HEK293T (cell line): ENCODE measurements at regions not wholly inside any gene's neighbourhood (a gene's known extent, or its start where the extent isn't known, plus 50 kb on each side); places are given as distances from the start of the nearest gene placed in this dataset.
"Not testable (repeated sequence)": the region's sequence is repeated elsewhere in the genome, so short reads cannot be mapped to it uniquely, and the experiment has no call there.

Experiments
- CTCF ChIA-PET: fragments of 350-600 bp; formaldehyde crosslinking; extraction: SDS; loops from one replicate; lab custom pipeline; 2021; ENCODE audit warnings: antibody characterized with exemption, inconsistent platforms; lab: Yijun Ruan, JAX
- POLR2A ChIA-PET: fragments of 350-600 bp; formaldehyde crosslinking; extraction: SDS; loops from one replicate; lab custom pipeline; 2020; ENCODE audit warnings: antibody characterized with exemption, inconsistent platforms; lab: Yijun Ruan, JAX
- DNase-seq: peaks from one replicate; pipeline ENCODE4 v3.0.0; 2012; ENCODE audit warnings: mixed read lengths; ENCODE audit errors: extremely low spot score
- ARNT ChIP-seq: fragments of 450-650 bp; IDR thresholded peaks from 2 replicates; pipeline ENCODE4 v1.6.1; 2017; ENCODE audit warnings: mild to moderate bottlenecking
- BHLHE40 ChIP-seq: fragments of 450-650 bp; IDR thresholded peaks from 2 replicates; pipeline ENCODE4 v1.6.1; 2016; ENCODE audit warnings: mild to moderate bottlenecking, moderate library complexity, borderline replicate concordance
- CTBP1 ChIP-seq: fragments of 450-650 bp; IDR thresholded peaks from 2 replicates; pipeline ENCODE4 v1.6.1; 2016; ENCODE audit warnings: borderline replicate concordance
- ELF4 ChIP-seq: fragments of 450-650 bp; IDR thresholded peaks from 2 replicates; pipeline ENCODE4 v1.6.1; 2017; ENCODE audit warnings: antibody characterized with exemption
- FOXA1 ChIP-seq: fragments of 450-650 bp; IDR thresholded peaks from 2 replicates; pipeline ENCODE4 v1.6.1; 2016; ENCODE audit warnings: mild to moderate bottlenecking
- FOXK2 ChIP-seq: fragments of 450-650 bp; IDR thresholded peaks from 2 replicates; pipeline ENCODE4 v1.6.1; 2016; ENCODE audit warnings: mild to moderate bottlenecking
- FOXM1 ChIP-seq: fragments of 450-650 bp; IDR thresholded peaks from 2 replicates; pipeline ENCODE4 v1.6.1; 2017; ENCODE audit warnings: mild to moderate bottlenecking, borderline replicate concordance
- HDGF ChIP-seq: fragments of 450-650 bp; IDR thresholded peaks from 2 replicates; pipeline ENCODE4 v1.6.1; 2017; ENCODE audit warnings: antibody characterized with exemption, borderline replicate concordance
- L3MBTL2 ChIP-seq: fragments of 450-650 bp; conservative IDR thresholded peaks from 2 replicates; pipeline ENCODE4 v1.6.1; 2016; ENCODE audit warnings: mild to moderate bottlenecking
- LEF1 ChIP-seq: fragments of 450-650 bp; IDR thresholded peaks from 2 replicates; pipeline ENCODE4 v1.6.1; 2017; ENCODE audit warnings: mild to moderate bottlenecking, borderline replicate concordance
- NFRKB ChIP-seq: fragments of 450-650 bp; IDR thresholded peaks from 2 replicates; pipeline ENCODE4 v1.6.1; 2016; ENCODE audit warnings: mild to moderate bottlenecking, moderate library complexity
- PKNOX1 ChIP-seq: fragments of 450-650 bp; IDR thresholded peaks from 2 replicates; pipeline ENCODE4 v1.6.1; 2016
- SP1 ChIP-seq: fragments of 450-650 bp; IDR thresholded peaks from 2 replicates; pipeline ENCODE4 v1.6.1; 2017
- SUZ12 ChIP-seq: fragments of 450-650 bp; IDR thresholded peaks from 2 replicates; pipeline ENCODE4 v1.6.1; 2016; ENCODE audit warnings: mild to moderate bottlenecking
- TARDBP ChIP-seq: fragments of 450-650 bp; IDR thresholded peaks from 2 replicates; pipeline ENCODE4 v1.6.1; 2016
- ZNF384 ChIP-seq: fragments of 450-650 bp; IDR thresholded peaks from 2 replicates; pipeline ENCODE4 v1.6.1; 2016

GRCh38 chr9:94181408-94182181 lies 77.5 kb upstream of the ZNF169 start:
- no peak for DNase-seq
- ChIA-PET POLR2A (no interaction called here), CTCF (interaction anchor here (0.6 to 0.7 kb wide), 2 partner anchors 19 to 128 kb away, joined by 3 read pairs; no protein-coding TSS in a partner anchor)
- TF ChIP-seq L3MBTL2 (no peak), ARNT (no peak)

GRCh38 chr9:94182532-94182931 lies 76.6 kb upstream of the ZNF169 start:
- DNase-seq = no peak
- POLR2A ChIA-PET = no interaction called here
- TF ChIP-seq HDGF = no peak
- no peak for TF ChIP-seq PKNOX1
- TF ChIP-seq ZNF384 = no peak
- TF ChIP-seq TARDBP = no peak
- TF ChIP-seq ELF4 = no peak
- TF ChIP-seq NFRKB = no peak
- no peak for TF ChIP-seq FOXA1
- no peak for TF ChIP-seq CTBP1
- TF ChIP-seq BHLHE40 = no peak
- TF ChIP-seq FOXK2 = no peak
- TF ChIP-seq ARNT = no peak
- TF ChIP-seq FOXM1 = no peak
- no peak for TF ChIP-seq LEF1
- CTCF ChIA-PET = no interaction called here

GRCh38 chr9:94183240-94183999 lies 75.7 kb upstream of the ZNF169 start:
- ChIA-PET CTCF (no interaction called here), POLR2A (interaction anchor here (1.2 kb wide), 1 partner anchor 17 kb away, joined by 3 read pairs; no protein-coding TSS in a partner anchor)
- no peak for TF ChIP-seq NFRKB
- no peak for TF ChIP-seq ZNF384
- no peak for TF ChIP-seq L3MBTL2
- no peak for TF ChIP-seq ELF4
- TF ChIP-seq CTBP1 = no peak
- DNase-seq = no peak

GRCh38 chr9:94188246-94188645 lies 70.9 kb upstream of the ZNF169 start:
- no peak for DNase-seq
- CTCF ChIA-PET = no interaction called here
- POLR2A ChIA-PET = no interaction called here
- TF ChIP-seq ELF4 (no peak), NFRKB (no peak), L3MBTL2 (no peak), FOXK2 (no peak), ARNT (no peak), PKNOX1 (no peak)

- POLR2A ChIA-PET, CTCF ChIA-PET: not testable (repeated sequence)
Measured at GRCh38 chr9:94191706-94192105, 67.4 kb upstream of the ZNF169 start.

GRCh38 chr9:94198414-94198813 lies 60.7 kb upstream of the ZNF169 start:
- POLR2A ChIA-PET = no interaction called here
- DNase-seq = no peak
- CTCF ChIA-PET = interaction anchor here (0.6 kb wide), 1 partner anchor 1228 kb away, joined by 4 read pairs; no protein-coding TSS in a partner anchor
- TF ChIP-seq PKNOX1 (no peak), SP1 (no peak), FOXM1 (no peak), FOXA1 (no peak), CTBP1 (no peak), ZNF384 (no peak), NFRKB (no peak), TARDBP (no peak), ELF4 (no peak), FOXK2 (no peak), SUZ12 (no peak), BHLHE40 (no peak), LEF1 (no peak), ARNT (no peak), L3MBTL2 (no peak)

More at GRCh38 chr9:94191706-94192105, 67.4 kb upstream of the ZNF169 start:
- DNase-seq = not testable (repeated sequence)

- DNase-seq = no peak
- ChIA-PET CTCF (no interaction called here), POLR2A (no interaction called here)
- no peak for TF ChIP-seq PKNOX1
- no peak for TF ChIP-seq FOXM1
- no peak for TF ChIP-seq FOXK2
- no peak for TF ChIP-seq ZNF384
- TF ChIP-seq ARNT = no peak
- TF ChIP-seq HDGF = no peak
- no peak for TF ChIP-seq CTBP1
- TF ChIP-seq LEF1 = no peak
- TF ChIP-seq BHLHE40 = no peak
- no peak for TF ChIP-seq TARDBP
Measured at GRCh38 chr9:94199776-94200175, 59.3 kb upstream of the ZNF169 start.
